Erythroblast (primary cell): ENCODE measurements at regions not wholly inside any gene's neighbourhood (a gene's known extent, or its start where the extent isn't known, plus 50 kb on each side); places are given as distances from the start of the nearest gene placed in this dataset.
"Not testable (repeated sequence)": the region's sequence is repeated elsewhere in the genome, so short reads cannot be mapped to it uniquely, and the experiment has no call there.

Experiments
- DNase-seq, 2 experiments: peaks; one replicate each; lab custom pipeline; 2025; lab: John Stamatoyannopoulos, UW

DNA sequence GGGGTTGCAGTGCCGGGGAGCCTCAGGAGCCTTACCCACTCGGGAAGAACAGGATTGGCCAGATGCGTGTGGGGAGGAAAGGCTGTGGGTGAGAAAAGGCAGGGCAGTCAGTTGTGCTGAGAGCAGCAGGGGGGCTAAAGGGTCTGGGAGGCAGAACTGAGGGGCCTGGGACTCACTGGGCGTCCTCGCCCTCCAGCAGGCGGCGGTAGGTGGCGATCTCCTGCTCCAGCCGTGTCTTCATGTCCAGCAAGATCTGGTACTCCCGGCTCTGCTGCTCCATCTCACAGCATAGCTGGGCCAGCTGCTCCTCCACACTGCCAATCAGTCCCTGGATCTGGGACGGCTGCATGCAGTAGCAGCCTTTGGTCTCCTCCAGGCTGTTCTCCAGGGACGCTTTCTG is 140.2 kb downstream of the CCDC144A start:
- not testable (repeated sequence) for DNase-seq
